ENCODE measurements at regions not wholly inside any gene's neighbourhood (a gene's known extent, or its start where the extent isn't known, plus 50 kb on each side); places are given as distances from the start of the nearest gene placed in this dataset.

DNA sequence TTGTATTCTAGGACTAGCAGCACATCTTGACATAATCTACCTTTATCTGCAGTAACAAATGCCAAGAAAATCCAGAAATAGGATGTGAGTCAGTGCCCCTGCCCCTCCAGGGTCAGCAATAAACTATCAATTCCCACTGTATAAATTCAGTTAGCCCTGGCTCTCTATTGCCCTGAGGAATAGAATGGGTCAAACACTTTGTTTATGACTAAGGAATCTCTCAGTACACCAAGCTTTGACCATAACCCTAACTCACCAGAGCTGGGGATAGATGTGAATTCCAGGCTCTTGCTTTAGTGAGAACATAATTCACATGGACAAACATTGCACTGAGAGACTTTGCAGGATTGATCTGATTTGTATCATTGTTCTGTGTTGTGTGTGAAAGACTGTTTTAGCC is 82.3 kb downstream of the CXXC4 start:
- intact Hi-C loops (cut with micrococcal nuclease): no loop called here
- no peak for ATAC-seq
- ChIA-PET CTCF (no interaction called here), RAD21 (ENCODE audit: low non-redundant PET in 1 of 2, low total read pairs in 2 of 2, uncharacterized antibody in 2 of 2, unreplicated experiment in 2 of 2) (no interaction called here), POLR2A (no interaction called here)
- Histone ChIP-seq H3K27ac (ENCODE audit: low read depth, low read length) (no peak overlapping the region), H3K36me3 (ENCODE audit: control insufficient read depth in 1 of 2, insufficient read depth in 2 of 2, low read length in 2 of 2) (no peaks in the 10 kb centered on the region), H3K79me2 (ENCODE audit: insufficient read depth, low read length) (no peaks in the 10 kb centered on the region), H3K4me2 (ENCODE audit: low read length) (no peak overlapping the region), H3K4me3 (replicated peaks in 1 of 2; ENCODE audit: low read depth in 1 of 2, low read length in 2 of 2) (no peak overlapping the region), H2AFZ (ENCODE audit: low read depth, low read length, poor library complexity, severe bottlenecking) (no peak overlapping the region), H3K9ac (ENCODE audit: low read length) (no peak overlapping the region), H3K27me3 (ENCODE audit: insufficient read depth, low read length) (no peaks in the 10 kb centered on the region), H3K4me1 (ENCODE audit: control insufficient read depth in 1 of 2, insufficient read depth in 2 of 2, low read length in 2 of 2) (peaks cover 0 to 8% of the 10 kb centered on the region in 2 experiments; a peak in 1 of 4 replicates), H3K9me2 (ENCODE audit: insufficient read depth) (peaks cover 3% of the 10 kb centered on the region; the same call in 1 of the 2 replicates), H4K20me1 (ENCODE audit: insufficient read depth) (no peaks in the 10 kb centered on the region), H3K9me3 (ENCODE audit: control insufficient read depth in 1 of 2, insufficient read depth in 1 of 2, low read depth in 1 of 2, low read length in 2 of 2) (no peaks in the 10 kb centered on the region)
- BruUV-seq (replicated peaks): no TSS peak
- no peak for DNase-seq (ENCODE audit: low read depth, low spot score)
- TF ChIP-seq JUND (IDR thresholded peaks at IDR 0.05): no peak
- no peak for TF ChIP-seq EGR1 (IDR thresholded peaks at IDR 0.05; ENCODE audit: low read depth)
- TF ChIP-seq FOSL1 (IDR thresholded peaks at IDR 0.05; ENCODE audit: low read depth): no peak
- TF ChIP-seq REST (IDR thresholded peaks at IDR 0.05; ENCODE audit: low read depth): no peak
- TF ChIP-seq, protein P1, sequence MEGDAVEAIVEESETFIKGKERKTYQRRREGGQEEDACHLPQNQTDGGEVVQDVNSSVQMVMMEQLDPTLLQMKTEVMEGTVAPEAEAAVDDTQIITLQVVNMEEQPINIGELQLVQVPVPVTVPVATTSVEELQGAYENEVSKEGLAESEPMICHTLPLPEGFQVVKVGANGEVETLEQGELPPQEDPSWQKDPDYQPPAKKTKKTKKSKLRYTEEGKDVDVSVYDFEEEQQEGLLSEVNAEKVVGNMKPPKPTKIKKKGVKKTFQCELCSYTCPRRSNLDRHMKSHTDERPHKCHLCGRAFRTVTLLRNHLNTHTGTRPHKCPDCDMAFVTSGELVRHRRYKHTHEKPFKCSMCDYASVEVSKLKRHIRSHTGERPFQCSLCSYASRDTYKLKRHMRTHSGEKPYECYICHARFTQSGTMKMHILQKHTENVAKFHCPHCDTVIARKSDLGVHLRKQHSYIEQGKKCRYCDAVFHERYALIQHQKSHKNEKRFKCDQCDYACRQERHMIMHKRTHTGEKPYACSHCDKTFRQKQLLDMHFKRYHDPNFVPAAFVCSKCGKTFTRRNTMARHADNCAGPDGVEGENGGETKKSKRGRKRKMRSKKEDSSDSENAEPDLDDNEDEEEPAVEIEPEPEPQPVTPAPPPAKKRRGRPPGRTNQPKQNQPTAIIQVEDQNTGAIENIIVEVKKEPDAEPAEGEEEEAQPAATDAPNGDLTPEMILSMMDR (IDR thresholded peaks at IDR 0.05 in 2 of 3, conservative IDR thresholded peaks at IDR 0.05 in 1 of 3; ENCODE audit: borderline replicate concordance in 1 of 3, insufficient read depth in 1 of 3, low read depth in 2 of 3, low read length in 2 of 3): no peak
- TF ChIP-seq CBX3 (IDR thresholded peaks at IDR 0.05; ENCODE audit: low read depth): no peak
